Posterior vena cava (tissue), 2 donors: ENCODE measurements at regions not wholly inside any gene's neighbourhood (a gene's known extent, or its start where the extent isn't known, plus 50 kb on each side); places are given as distances from the start of the nearest gene placed in this dataset.
"Not testable (repeated sequence)": the region's sequence is repeated elsewhere in the genome, so short reads cannot be mapped to it uniquely, and the experiment has no call there.

ENCODE experiments used
- DNase-seq: peaks from one replicate; pipeline ENCODE4 v3.0.0-alpha.2; 2020; ENCODE audit warnings: low spot score
- intact Hi-C, 2 donors: fragments of 100-400 bp; cut with DNase I; formaldehyde crosslinking; loops; one replicate each; pipeline versions ENCODE4 v1.14.1 to v1.14.2; 2022 to 2023
- donor health status: DM: yes; HTN: yes; CAD: no.
- donor health status: DM: yes; HTN: yes; CAD: no.

DNA sequence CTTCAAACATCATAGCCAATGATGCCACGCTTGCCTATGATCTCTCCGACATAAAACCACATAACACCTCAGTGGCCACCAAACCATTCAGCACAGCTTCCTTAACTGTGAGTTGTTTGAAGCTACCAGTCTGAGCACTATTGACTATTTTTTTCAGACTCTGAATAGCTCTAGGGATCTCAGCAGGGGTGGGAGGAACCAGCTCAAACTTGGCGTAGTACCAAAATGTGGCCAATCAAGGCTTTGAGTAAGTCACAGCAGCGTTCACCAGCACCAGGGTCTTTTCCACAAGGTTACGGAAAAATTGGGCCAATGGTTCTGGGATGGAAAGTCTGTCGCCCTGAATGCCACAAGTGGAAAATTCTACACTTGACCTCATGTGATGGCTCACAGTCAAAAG lies 70.6 kb downstream of the SMPDL3A start:
- intact Hi-C loops: no loop called here
- no peak for DNase-seq

DNA sequence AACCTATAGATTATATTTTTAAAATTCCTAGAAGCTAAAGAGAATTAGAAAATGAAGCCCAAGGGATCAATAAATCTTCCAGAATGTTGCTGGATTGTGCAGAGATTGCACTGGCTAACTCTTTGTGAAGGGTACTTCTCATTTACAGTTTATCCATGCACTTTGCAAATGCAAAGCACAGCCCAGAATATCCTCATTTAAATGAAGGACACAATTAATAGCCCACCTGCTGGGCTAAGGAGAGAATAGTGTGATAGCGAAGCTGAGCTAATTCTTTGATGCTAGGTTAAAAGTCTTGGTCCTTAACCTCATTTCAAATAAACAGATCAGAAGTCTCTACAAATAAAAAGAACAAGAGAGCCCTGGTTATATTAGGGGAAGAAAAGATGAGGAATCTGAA lies 72.5 kb downstream of the SMPDL3A start:
- no peak for DNase-seq
- intact Hi-C loops: no loop called here

DNA sequence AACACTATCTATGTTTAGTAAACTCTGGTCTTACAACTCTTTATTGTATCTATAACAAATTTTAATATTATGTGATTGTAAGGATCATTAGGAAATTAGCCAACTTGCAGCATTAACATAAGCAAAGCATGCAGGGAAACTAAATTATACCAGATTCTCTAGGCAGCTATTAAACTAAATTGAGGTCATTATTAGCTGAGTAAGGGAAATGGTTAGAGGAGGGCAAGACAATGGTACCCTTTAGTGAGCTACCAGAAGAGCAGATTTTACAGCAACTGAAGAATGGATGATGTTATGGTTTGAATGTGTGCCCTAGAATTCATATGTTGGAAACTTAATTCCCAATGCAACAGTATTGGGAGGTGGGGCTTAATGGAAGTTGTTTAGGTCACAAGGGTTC lies 79.1 kb downstream of the SMPDL3A start:
- intact Hi-C loops: no loop called here
- no peak for DNase-seq

DNA sequence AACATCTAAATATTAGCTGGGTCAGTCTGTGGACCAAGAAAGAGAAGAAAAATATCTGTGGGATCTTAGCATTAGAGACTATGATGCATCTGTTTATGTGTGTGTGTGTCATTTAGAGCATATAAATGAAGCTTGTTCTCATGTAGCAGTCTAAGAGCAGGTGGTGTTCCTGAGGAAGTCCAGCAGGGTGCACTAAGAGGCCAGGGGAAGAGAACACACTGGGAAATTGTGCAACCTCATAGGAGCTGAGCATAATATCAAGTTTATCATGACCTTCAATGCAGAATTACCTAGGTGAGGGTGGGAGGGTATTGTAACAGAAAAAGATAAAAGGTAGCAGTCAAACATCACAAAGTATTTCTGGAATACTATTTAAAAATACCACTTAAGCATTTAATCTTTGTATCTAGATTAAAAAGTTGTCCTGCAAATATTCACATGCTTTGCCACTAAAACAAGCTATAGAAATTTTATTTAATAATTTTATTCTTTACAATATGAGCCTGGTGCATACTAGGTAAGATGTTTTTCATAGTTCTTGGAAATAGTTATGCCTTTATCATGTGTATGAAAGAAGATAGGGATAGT lies 80.5 kb downstream of the SMPDL3A start:
- intact Hi-C loops: loop anchor here in 1 of 2 donors (5.0 kb wide), 1 partner anchor 673 kb away; no protein-coding TSS in a partner anchor
- no peak for DNase-seq

DNA sequence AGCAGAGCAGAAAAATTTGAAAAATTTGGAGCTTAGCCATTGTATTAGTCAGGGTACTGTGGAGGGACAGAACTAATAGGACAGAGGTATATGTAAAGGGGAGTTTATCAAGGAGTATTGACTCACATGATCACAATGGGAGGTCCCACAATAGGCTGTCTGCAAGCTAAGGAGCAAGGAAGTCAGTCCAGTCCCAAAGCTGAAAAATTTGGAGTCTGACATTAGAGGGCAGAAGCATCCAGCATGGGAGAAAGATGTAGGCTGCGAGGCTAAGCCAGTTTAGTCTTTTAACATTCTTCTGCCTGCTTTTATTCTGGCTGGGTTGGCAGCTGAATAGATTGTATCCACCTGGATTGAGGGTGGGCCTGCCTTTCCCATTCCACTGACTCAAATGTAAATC lies 82.0 kb downstream of the SMPDL3A start:
- intact Hi-C loops: loop anchor here (1.0 to 5.0 kb wide), 2 partner anchors 44 to 671 kb away; no protein-coding TSS in a partner anchor

DNA sequence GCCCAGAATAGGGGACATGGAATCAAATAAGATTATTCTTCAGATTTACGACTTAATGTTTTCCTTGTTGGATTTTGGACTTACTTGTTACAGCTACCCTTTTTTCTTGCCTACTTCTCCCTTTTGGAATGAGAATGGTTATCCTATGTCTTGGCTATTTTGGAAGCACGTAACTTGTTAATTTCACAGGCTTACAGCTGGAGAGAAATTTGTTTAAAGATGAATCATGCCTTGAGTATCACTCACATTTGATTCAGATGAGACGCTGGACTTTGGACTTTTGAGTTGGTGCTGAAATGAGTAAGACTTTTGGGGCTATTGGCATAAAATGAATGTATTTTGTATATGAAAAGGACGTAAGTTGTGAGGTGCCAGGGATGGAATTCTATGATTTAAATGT lies 83.3 kb downstream of the SMPDL3A start:
- intact Hi-C loops: loop anchor here in 1 of 2 donors (5.0 kb wide), 1 partner anchor 670 kb away; no protein-coding TSS in a partner anchor
- DNase-seq: no peak

More for the DNA sequence above, 82.0 kb downstream of the SMPDL3A start:
- DNase-seq: no peak

DNA sequence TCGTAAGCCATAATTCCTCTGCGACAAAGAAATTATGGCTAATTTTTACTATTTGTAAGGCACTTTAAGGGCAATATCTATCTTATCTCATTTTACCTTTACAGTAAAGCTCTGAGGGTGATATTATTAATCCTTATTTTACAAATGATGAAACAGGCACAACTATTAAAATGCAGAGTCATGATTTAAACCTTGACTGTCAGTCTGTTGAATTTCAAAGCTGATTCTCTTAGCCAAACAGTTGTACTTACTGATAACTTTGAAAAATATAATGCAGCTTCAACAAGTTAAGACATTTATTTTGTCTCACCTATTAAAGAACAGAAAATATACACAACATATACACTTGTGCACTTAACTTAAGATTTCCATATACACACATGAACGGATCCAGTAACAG lies 88.2 kb downstream of the SMPDL3A start:
- DNase-seq: no peak
- intact Hi-C loops: no loop called here

DNA sequence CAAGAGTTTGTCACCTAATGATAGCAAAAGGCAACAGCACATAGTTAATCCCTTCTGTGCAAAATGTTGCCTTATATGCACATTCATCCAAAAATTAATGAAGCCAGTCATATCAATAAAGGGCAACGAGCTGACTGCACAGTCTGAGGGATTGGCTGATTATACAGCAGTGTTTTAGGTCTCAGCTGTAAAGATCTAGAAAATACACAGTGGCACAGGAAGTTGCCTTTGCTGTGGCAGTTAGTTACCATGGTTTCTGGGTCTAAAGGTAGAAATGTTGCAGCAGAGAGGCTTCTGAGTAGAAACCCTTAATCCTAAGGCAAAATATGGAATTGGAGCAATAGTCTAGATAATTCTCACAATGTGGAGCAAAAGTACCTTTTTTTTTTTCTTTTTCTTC lies 89.7 kb downstream of the SMPDL3A start:
- intact Hi-C loops: no loop called here
- no peak for DNase-seq

DNA sequence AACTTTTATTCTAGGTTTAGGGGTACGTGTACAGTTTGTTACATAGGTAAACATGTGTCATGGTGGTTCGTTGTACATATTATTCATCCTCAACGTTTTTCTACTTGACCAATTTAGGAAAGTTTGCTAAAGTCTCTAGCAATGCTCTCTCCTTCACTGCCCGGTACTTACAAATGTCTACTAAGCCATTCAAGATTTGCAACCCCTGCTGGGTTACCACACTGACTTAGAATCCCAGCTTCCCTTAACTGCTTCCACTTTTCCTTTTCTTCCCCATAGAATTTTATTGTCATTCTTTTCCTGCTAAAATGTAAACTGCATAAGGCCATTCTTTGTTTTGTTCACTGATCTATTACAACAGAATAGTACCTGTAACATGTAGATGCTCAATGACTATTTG lies 97.4 kb downstream of the SMPDL3A start:
- no peak for DNase-seq
- intact Hi-C loops: no loop called here

DNA sequence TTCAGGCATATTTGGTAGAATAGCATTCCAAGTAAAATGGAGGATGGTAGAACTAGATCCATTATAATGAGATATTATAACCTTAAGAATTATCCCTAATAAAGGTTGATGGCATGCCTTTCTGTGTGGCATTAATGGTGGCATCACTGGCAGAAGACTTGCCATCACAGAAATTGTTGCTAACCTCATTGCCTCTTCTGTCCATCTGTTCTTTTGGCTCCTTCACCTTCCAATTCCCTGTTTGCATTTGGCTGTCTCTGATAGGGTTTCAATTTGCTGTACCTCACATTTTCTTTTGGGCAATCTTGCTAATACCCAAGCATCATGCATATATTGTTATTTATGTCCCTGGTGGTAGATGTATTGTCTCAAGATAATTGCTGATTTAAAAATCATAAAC lies 98.9 kb downstream of the SMPDL3A start:
- intact Hi-C loops: no loop called here
- no peak for DNase-seq

DNA sequence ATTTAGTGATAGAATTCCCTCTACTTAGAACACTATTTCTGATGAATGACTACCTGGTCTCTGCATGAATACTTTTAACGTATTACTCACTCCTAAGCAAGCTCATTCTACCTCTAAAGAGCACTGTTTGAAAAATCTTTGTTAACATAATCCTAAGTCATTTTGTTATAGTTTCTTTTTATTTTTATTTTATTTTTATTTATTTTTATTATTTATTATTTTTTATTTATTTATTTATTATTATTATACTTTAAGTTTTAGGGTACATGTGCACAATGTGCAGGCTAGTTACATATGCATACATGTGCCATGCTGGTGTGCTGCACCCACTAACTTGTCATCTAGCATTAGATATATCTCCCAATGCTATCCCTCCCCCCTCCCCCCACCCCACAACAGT lies 99.6 kb downstream of the SMPDL3A start:
- intact Hi-C loops: not testable (repeated sequence)

DNA sequence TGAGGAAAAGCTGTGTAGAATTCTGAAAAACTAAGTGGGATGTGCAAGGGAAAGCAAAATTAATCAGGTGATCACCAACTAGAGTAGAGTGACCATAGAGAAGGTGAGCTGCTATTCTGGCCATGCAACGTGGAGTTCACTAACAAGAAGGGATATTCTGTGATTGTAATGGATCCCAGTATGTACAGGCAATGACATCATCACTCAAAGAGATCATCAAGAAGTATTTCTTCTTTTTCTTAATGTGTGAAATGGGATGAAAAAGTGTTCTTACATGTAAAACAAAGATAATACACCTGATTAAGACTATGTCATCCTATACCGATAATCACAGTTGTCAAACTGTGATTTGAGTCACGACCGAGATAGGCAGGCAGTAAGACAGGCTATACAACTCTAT lies 101.2 kb downstream of the SMPDL3A start:
- DNase-seq: no peak
- intact Hi-C loops: no loop called here

More for the DNA sequence above, 99.6 kb downstream of the SMPDL3A start:
- not testable (repeated sequence) for DNase-seq

DNA sequence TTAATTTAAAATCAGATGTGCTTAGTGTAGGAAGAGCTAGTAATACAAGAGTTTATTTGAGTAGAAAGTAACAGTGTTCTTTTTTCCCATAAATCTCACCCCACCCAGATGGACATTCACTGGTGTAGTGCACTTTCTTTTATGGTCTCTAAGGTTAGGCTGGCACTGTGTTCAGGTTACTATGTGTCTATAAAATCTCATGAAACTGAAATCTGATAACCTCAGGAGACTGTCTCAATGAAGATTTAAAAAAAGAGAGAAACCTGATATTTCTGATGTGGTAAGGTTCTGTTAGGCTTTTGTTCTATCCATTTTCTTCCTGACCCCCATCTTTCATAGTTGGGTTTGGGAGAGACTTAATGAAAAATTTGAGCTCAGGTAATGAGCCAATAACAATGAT lies 101.2 kb upstream of the CLVS2 start:
- intact Hi-C loops: no loop called here
- DNase-seq: no peak

DNA sequence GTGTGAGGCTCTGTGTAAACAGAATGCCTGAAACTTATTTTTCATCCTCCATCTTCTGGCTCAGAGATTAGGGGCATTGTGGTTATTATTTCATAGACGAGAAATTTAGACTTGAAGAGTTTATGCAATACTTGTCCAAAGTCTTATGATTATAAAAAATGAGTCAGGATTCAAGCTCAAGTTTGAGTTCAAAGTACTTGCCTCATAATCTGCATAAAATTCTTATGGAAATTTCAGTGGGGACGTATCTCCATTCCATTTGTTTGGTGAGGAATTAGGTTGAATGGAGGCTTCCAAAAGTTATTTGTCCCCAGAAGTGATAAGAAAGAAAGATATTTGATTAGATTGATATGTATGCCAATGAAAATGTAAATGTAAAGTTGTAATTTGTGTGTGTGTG lies 93.7 kb upstream of the CLVS2 start:
- DNase-seq: no peak
- intact Hi-C loops: no loop called here

DNA sequence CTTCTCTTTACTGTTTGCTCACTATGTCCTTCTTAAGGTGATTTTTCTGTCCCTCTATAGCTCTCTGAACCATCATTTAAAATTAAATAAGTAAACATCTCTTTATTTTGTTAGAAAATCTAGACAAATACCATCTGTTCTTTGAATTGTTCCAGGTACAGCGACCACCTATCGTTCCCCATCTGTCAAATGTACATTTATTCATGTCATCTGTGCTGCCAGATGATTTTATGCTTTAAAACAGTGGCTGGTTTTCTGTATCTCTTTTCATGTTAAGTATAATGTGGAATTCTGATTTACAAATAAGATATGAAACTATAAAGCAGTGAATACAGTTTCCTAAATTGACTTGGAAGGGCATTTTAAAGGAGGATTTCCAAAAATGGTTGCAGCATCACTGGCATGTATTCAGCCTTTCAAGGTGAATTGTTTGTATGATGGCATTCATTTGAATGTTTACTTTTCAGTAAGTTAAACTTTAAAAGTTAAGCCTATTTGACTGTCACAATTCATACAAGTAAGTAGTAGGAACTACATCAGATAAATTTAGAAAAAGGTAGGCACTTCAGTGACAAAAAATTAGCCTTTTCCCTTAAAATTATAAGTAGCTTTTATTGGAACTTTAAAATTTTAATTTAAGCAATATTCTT lies 92.6 kb upstream of the CLVS2 start:
- no peak for DNase-seq
- intact Hi-C loops: no loop called here

DNA sequence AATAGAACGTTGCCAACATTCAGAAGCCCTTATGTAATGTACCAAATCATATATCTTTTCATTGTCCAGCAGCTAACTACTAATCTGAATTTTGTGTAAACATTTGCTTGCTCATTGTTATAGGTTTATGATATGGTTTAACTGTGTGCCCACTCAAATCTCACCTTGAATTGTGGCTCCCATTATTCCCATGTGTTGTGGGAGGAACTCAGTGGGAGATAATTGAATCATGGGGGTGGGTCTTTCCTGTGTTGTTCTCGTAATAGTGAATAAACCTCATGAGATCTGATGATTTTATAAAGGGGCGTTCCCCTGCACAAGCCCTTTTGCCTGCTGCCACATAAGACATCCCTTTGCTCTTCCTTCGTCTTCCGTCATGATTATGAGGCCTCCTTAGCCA lies 91.9 kb upstream of the CLVS2 start:
- intact Hi-C loops: no loop called here
- no peak for DNase-seq

DNA sequence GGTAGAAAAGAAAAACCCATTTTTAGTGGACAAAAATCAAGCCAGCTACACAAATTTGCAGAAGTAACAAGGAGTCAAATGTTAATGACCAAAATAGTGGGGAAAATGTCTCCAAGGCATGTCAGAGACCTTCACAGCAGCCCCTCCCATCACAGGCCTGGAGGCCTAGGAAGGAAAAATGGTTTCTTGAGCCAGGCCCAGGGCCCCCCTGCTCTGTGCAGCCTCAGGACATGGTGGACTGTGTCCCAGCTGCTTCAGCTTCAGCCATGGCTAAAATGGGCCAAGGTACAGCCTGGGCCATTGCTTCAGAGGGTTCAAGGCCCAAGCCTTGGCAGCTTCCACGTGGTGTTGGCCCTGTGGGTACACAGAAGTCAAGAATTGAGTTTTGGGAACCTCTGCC lies 82.5 kb upstream of the CLVS2 start:
- intact Hi-C loops: no loop called here
- peak; percentile 52 for DNase-seq

DNA sequence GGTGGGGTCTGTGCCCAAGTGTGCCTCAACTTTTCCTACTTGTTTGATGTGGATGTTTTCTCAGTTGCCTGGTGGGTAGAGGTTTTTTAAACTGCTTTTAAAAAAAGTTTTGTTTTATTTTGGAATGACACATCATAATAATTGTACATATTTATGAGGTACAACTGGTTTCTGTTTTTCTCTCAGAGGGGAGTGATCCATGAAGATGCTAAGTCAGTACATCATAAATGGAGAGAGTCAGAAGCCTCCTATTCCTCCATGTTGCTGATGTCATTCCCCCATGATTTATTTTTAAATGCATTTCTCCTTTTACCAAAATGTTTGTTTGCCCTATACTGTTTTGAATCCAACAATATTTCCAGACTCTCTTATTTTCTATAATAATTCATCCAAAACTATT lies 77.3 kb upstream of the CLVS2 start:
- no peak for DNase-seq
- intact Hi-C loops: no loop called here

DNA sequence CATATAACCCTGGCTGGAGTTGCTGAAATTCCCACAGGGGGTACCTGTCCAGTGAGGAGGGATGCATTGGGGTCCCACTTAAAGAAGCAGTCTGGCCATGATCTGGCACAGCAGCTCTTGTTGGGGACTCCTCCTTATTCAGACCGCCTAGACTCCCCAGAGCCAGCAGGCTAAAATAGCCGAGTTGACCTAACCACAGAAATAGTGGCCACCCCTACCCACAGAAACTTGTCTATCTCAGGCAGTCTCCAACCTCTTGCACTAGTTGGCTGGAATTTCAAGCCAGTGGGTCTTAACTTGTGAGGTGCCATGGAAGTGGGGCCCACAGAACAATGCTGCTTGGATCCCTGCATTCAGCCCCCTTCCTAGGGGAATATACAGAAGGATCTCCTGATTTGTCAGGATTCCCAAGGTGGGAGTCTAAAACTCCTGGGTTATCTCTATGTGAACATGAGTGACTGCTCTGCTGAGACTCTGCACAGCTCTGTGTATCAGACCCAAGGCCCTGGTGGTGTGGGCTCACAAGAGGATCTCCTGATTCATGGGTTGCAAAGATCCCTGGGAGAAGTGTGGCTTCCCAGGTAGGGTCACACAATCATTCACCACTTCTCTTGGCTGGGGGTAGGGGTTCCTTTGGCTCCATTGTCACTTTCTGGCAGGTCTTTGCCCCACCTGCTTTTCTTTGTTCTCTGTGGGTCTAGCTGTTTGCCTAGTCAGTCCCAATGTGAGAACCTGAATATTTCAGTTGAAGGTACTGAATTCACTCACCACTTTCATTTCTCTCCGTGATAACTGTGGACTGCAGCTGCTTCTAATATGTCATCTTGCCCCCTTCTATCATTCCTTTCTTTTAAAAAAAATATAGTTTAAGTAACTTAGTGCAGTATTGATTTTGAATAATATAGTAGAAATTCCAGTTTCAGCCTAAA lies 65.5 kb upstream of the CLVS2 start:
- no peak for DNase-seq
- intact Hi-C loops: no loop called here

DNA sequence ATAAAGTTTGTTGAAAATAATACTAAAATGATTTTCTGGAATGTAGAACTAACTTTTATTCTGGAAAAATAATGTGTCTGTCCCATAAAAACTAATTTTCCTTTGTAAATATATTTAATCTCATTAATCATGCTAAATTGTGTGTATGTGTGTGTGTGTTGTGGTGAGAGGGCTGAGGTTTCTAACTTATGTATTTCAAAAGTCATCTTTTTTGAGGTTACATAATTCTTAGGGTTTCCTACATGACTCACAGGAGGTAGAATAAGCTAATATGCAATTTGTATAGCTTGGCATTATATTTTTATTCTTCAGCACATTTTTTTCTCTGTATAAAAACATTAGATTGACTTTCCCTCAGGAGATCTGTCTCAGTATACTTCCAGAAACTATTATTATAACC lies 64.1 kb upstream of the CLVS2 start:
- DNase-seq: no peak
- intact Hi-C loops: no loop called here
